ENCODE measurements at regions not wholly inside any gene's neighbourhood (a gene's known extent, or its start where the extent isn't known, plus 50 kb on each side); places are given as distances from the start of the nearest gene placed in this dataset.
"Not testable (repeated sequence)": the region's sequence is repeated elsewhere in the genome, so short reads cannot be mapped to it uniquely, and the experiment has no call there.

GRCh38 chr6:37078814-37079213 lies 73.4 kb downstream of the FGD2 start:
- no peak for TF ChIP-seq CTCF (IDR thresholded peaks at IDR 0.05; ENCODE audit: unreplicated experiment)
- no peak overlapping the region for H3K4me3 Mint-ChIP-seq (ENCODE audit: low read depth)
- no peaks in the 10 kb centered on the region for H3K27me3 Mint-ChIP-seq
- no peak overlapping the region for H3K27ac Mint-ChIP-seq
- H3K9me3 Mint-ChIP-seq (ENCODE audit: low read depth) = no peaks in the 10 kb centered on the region
- no peaks in the 10 kb centered on the region for H3K36me3 Mint-ChIP-seq (ENCODE audit: insufficient read depth)
- no peak for DNase-seq (ENCODE audit: low spot score, unreplicated experiment)
- H3K4me1 Mint-ChIP-seq (ENCODE audit: low read depth) = no peaks in the 10 kb centered on the region

- no peak for TF ChIP-seq CTCF (IDR thresholded peaks at IDR 0.05; ENCODE audit: unreplicated experiment)
- no peak overlapping the region for H3K27ac Mint-ChIP-seq
Measured at GRCh38 chr6:37081042-37081607, 75.7 kb downstream of the FGD2 start.

GRCh38 chr6:37082390-37083130 lies 77.1 kb downstream of the FGD2 start:
- Mint-ChIP-seq H3K36me3 (ENCODE audit: insufficient read depth) (no peaks in the 10 kb centered on the region), H3K9me3 (ENCODE audit: low read depth) (no peaks in the 10 kb centered on the region), H3K27ac (no peak overlapping the region), H3K4me1 (ENCODE audit: low read depth) (no peaks in the 10 kb centered on the region), H3K27me3 (no peaks in the 10 kb centered on the region), H3K4me3 (ENCODE audit: low read depth) (no peak overlapping the region)
- no peak for DNase-seq (ENCODE audit: low spot score, unreplicated experiment)
- no peak for TF ChIP-seq CTCF (IDR thresholded peaks at IDR 0.05; ENCODE audit: unreplicated experiment)

More at GRCh38 chr6:37081042-37081607, 75.7 kb downstream of the FGD2 start:
- no peaks in the 10 kb centered on the region for H3K9me3 Mint-ChIP-seq (ENCODE audit: low read depth)
- no peaks in the 10 kb centered on the region for H3K36me3 Mint-ChIP-seq (ENCODE audit: insufficient read depth)
- no peaks in the 10 kb centered on the region for H3K4me1 Mint-ChIP-seq (ENCODE audit: low read depth)
- H3K27me3 Mint-ChIP-seq = no peaks in the 10 kb centered on the region
- DNase-seq (ENCODE audit: low spot score, unreplicated experiment) = no peak
- no peak overlapping the region for H3K4me3 Mint-ChIP-seq (ENCODE audit: low read depth)

GRCh38 chr6:37083243-37084138 lies 78.0 kb downstream of the FGD2 start:
- no peaks in the 10 kb centered on the region for H3K4me1 Mint-ChIP-seq (ENCODE audit: low read depth)
- H3K27me3 Mint-ChIP-seq = no peaks in the 10 kb centered on the region
- H3K4me3 Mint-ChIP-seq (ENCODE audit: low read depth) = no peak overlapping the region
- H3K27ac Mint-ChIP-seq = no peak overlapping the region
- no peaks in the 10 kb centered on the region for H3K36me3 Mint-ChIP-seq (ENCODE audit: insufficient read depth)
- no peaks in the 10 kb centered on the region for H3K9me3 Mint-ChIP-seq (ENCODE audit: low read depth)
- no peak for DNase-seq (ENCODE audit: low spot score, unreplicated experiment)
- TF ChIP-seq CTCF (IDR thresholded peaks at IDR 0.05; ENCODE audit: unreplicated experiment) = no peak

- not testable (repeated sequence) for H3K4me3 Mint-ChIP-seq (ENCODE audit: low read depth); H3K27ac Mint-ChIP-seq; H3K36me3 Mint-ChIP-seq (ENCODE audit: insufficient read depth); H3K9me3 Mint-ChIP-seq (ENCODE audit: low read depth); H3K4me1 Mint-ChIP-seq (ENCODE audit: low read depth); DNase-seq (ENCODE audit: low spot score, unreplicated experiment); H3K27me3 Mint-ChIP-seq
Measured at GRCh38 chr6:37084665-37085064, 79.2 kb downstream of the FGD2 start.

Measured in progenitor cell of endocrine pancreas (in vitro differentiated cells).